Stimulated activated naive B cell treated with anti-CD40 and anti-IgM and Interleukin-4, amounts not matched to agents 10 μg/mL and 1 μg/mL and 100 μg/mL, for 72 hours (primary cell): ENCODE measurements at regions not wholly inside any gene's neighbourhood (a gene's known extent, or its start where the extent isn't known, plus 50 kb on each side); places are given as distances from the start of the nearest gene placed in this dataset.
"Not testable (repeated sequence)": the region's sequence is repeated elsewhere in the genome, so short reads cannot be mapped to it uniquely, and the experiment has no call there.

Experiments
- ATAC-seq, 2 donors: fragments of 150-1000 bp; cut with Tn5 transposase; replicated peaks; 2 replicates each; pipeline ENCODE4 v1.10.0; 2021; ENCODE audit warnings: moderate library complexity in 1 of 2
- DNase-seq: peaks from one replicate; pipeline ENCODE4 v3.0.0; 2021
- H3K27ac Mint-ChIP-seq: one replicate; pipeline ENCODE4 v1.8.0; 2022; ENCODE audit warnings: mild to moderate bottlenecking, mixed read lengths
- H3K27me3 Mint-ChIP-seq, 2 donors: one replicate each; pipeline ENCODE4 v1.8.0; 2022; ENCODE audit warnings: mixed read lengths in 2 of 2
- H3K36me3 Mint-ChIP-seq, 2 donors: one replicate each; pipeline ENCODE4 v1.8.0; 2022; ENCODE audit warnings: mixed read lengths in 2 of 2, mild to moderate bottlenecking in 1 of 2
- H3K4me1 Mint-ChIP-seq, 2 donors: one replicate each; pipeline ENCODE4 v1.8.0; 2022; ENCODE audit warnings: mixed read lengths in 2 of 2, mild to moderate bottlenecking in 1 of 2
- H3K4me3 Mint-ChIP-seq, 2 donors: one replicate each; pipeline ENCODE4 v1.8.0; 2022; ENCODE audit warnings: mild to moderate bottlenecking in 2 of 2, mixed read lengths in 2 of 2, moderate library complexity in 1 of 2
- H3K9me3 Mint-ChIP-seq, 2 donors: one replicate each; pipeline ENCODE4 v1.8.0; 2022; ENCODE audit warnings: mixed read lengths in 2 of 2, mild to moderate bottlenecking in 1 of 2

- peak overlapping the region; percentile 93 for H3K27ac Mint-ChIP-seq
- peaks cover 74 to 90% of the 10 kb centered on the region in 2 donors for H3K4me1 Mint-ChIP-seq
- ATAC-seq (peak; percentile 67 to 69), DNase-seq (peak; percentile 30)
- H3K27me3 Mint-ChIP-seq, result peaks cover 0 to 5% of the 10 kb centered on the region in 2 donors
- peaks cover 18 to 30% of the 10 kb centered on the region in 2 donors for H3K9me3 Mint-ChIP-seq
- peak overlapping the region; percentile 57 to 73 for H3K4me3 Mint-ChIP-seq
- H3K36me3 Mint-ChIP-seq, result peaks cover 20 to 38% of the 10 kb centered on the region in 2 donors
Observed at GRCh38 chr20:1820138-1821079, 74.8 kb upstream of the SIRPA start.

GRCh38 chr20:1819311-1820137 lies 75.7 kb upstream of the SIRPA start:
- Mint-ChIP-seq H3K4me1 (peaks cover 67 to 81% of the 10 kb centered on the region in 2 donors), H3K4me3 (peak overlapping the region; percentile 57 to 73), H3K27me3 (peaks cover 0 to 5% of the 10 kb centered on the region in 2 donors), H3K36me3 (peaks cover 19 to 35% of the 10 kb centered on the region in 2 donors), H3K27ac (peak overlapping the region; percentile 93), H3K9me3 (peaks cover 18 to 30% of the 10 kb centered on the region in 2 donors)
- no peak for DNase-seq
- ATAC-seq, result peak; percentile 28 to 33

- H3K4me1 Mint-ChIP-seq, result peaks cover 61 to 75% of the 10 kb centered on the region in 2 donors
- no peak for ATAC-seq
- H3K27me3 Mint-ChIP-seq, result peaks cover 0 to 5% of the 10 kb centered on the region in 2 donors
- no peak for DNase-seq
- peak overlapping the region; percentile 38 for H3K27ac Mint-ChIP-seq
- H3K36me3 Mint-ChIP-seq, result peaks cover 13 to 28% of the 10 kb centered on the region in 2 donors
- H3K4me3 Mint-ChIP-seq, result peak overlapping the region; percentile 15 to 21
- peaks cover 17 to 24% of the 10 kb centered on the region in 2 donors for H3K9me3 Mint-ChIP-seq
Observed at GRCh38 chr20:1818895-1819294, 76.3 kb upstream of the SIRPA start.

GRCh38 chr20:1818247-1818840 lies 76.9 kb upstream of the SIRPA start:
- ATAC-seq (no peak), DNase-seq (no peak)
- Mint-ChIP-seq H3K27me3 (peaks cover 0 to 5% of the 10 kb centered on the region in 2 donors), H3K9me3 (peaks cover 13 to 18% of the 10 kb centered on the region in 2 donors), H3K4me1 (peaks cover 60 to 70% of the 10 kb centered on the region in 2 donors), H3K36me3 (peaks cover 10 to 23% of the 10 kb centered on the region in 2 donors), H3K27ac (peak overlapping the region; percentile 38), H3K4me3 (peak overlapping the region; percentile 15 to 21)

GRCh38 chr20:1817577-1818211 lies 77.5 kb upstream of the SIRPA start:
- H3K9me3 Mint-ChIP-seq, result peaks cover 11 to 15% of the 10 kb centered on the region in 2 donors
- peak overlapping the region in 1 of 2 donors; percentile 21 for H3K4me3 Mint-ChIP-seq
- H3K36me3 Mint-ChIP-seq, result peaks cover 10 to 19% of the 10 kb centered on the region in 2 donors
- H3K4me1 Mint-ChIP-seq, result peaks cover 57 to 66% of the 10 kb centered on the region in 2 donors
- no peak for DNase-seq
- peak overlapping the region; percentile 3 for H3K27ac Mint-ChIP-seq
- peaks cover 0 to 5% of the 10 kb centered on the region in 2 donors for H3K27me3 Mint-ChIP-seq
- ATAC-seq, result no peak

GRCh38 chr20:1816384-1817381 lies 78.5 kb upstream of the SIRPA start:
- Mint-ChIP-seq H3K27me3 (peaks cover 0 to 5% of the 10 kb centered on the region in 2 donors), H3K4me3 (peak overlapping the region in 1 of 2 donors; percentile 26), H3K9me3 (peaks cover 5 to 8% of the 10 kb centered on the region in 2 donors), H3K27ac (peak overlapping the region; percentile 26), H3K36me3 (peaks cover 3 to 12% of the 10 kb centered on the region in 2 donors), H3K4me1 (peaks cover 54 to 60% of the 10 kb centered on the region in 2 donors)
- ATAC-seq (no peak), DNase-seq (no peak)

GRCh38 chr20:1815502-1816085 lies 79.6 kb upstream of the SIRPA start:
- peaks cover 54 to 60% of the 10 kb centered on the region in 2 donors for H3K4me1 Mint-ChIP-seq
- H3K4me3 Mint-ChIP-seq, result no peak overlapping the region
- no peaks in the 10 kb centered on the region for H3K9me3 Mint-ChIP-seq
- DNase-seq (no peak), ATAC-seq (no peak)
- H3K27ac Mint-ChIP-seq, result no peak overlapping the region
- H3K27me3 Mint-ChIP-seq, result peaks cover 0 to 5% of the 10 kb centered on the region in 2 donors
- H3K36me3 Mint-ChIP-seq, result peaks cover 0 to 3% of the 10 kb centered on the region in 2 donors

GRCh38 chr20:1814861-1815260 lies 80.3 kb upstream of the SIRPA start:
- not testable (repeated sequence) for H3K27ac Mint-ChIP-seq, H3K9me3 Mint-ChIP-seq, H3K4me3 Mint-ChIP-seq, H3K36me3 Mint-ChIP-seq, H3K27me3 Mint-ChIP-seq, DNase-seq, ATAC-seq
- H3K4me1 Mint-ChIP-seq, result peaks cover 54 to 60% of the 10 kb centered on the region in 2 donors

GRCh38 chr20:1813674-1814635 lies 81.3 kb upstream of the SIRPA start:
- no peak for ATAC-seq
- peaks cover 56 to 60% of the 10 kb centered on the region in 2 donors for H3K4me1 Mint-ChIP-seq
- peaks cover 0 to 2% of the 10 kb centered on the region in 2 donors for H3K36me3 Mint-ChIP-seq
- no peaks in the 10 kb centered on the region for H3K9me3 Mint-ChIP-seq
- peaks cover 0 to 5% of the 10 kb centered on the region in 2 donors for H3K27me3 Mint-ChIP-seq
- H3K27ac Mint-ChIP-seq, result no peak overlapping the region
- no peak for DNase-seq
- no peak overlapping the region for H3K4me3 Mint-ChIP-seq

- H3K4me1 Mint-ChIP-seq, result peaks cover 52 to 59% of the 10 kb centered on the region in 2 donors
- peaks cover 0 to under 1% of the 10 kb centered on the region in 2 donors for H3K27me3 Mint-ChIP-seq
- H3K27ac Mint-ChIP-seq, result no peak overlapping the region
- ATAC-seq (no peak), DNase-seq (no peak)
- no peak overlapping the region for H3K4me3 Mint-ChIP-seq
- H3K36me3 Mint-ChIP-seq, result peaks cover 0 to 2% of the 10 kb centered on the region in 2 donors
- no peaks in the 10 kb centered on the region for H3K9me3 Mint-ChIP-seq
Observed at GRCh38 chr20:1813101-1813529, 82.1 kb upstream of the SIRPA start.
